ENCODE measurements at regions not wholly inside any gene's neighbourhood (a gene's known extent, or its start where the extent isn't known, plus 50 kb on each side); places are given as distances from the start of the nearest gene placed in this dataset.

DNA sequence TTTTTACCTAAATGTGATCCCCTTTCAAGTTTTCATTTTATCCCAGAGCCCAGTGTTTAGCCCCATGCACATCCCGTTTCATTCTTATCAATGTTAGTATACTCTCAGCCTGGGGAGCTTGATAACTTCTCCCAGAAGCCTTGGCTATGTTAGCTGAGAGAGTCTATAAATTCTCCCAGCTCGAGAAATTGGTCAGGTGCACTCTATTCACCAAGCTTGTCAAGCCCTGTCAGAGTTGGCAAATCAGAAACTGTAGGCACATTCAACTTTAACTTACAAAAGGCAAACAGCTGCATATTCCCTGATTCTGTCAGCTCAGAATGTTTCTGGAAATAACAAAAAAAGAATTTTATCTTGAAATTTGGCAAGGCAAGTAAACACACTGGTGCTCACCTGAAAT lies 62.2 kb upstream of the IMPG1 start:
- H3K4me1 ChIP-seq (ENCODE audit: control insufficient read depth in 5 of 5, insufficient read depth in 5 of 5, low read length in 5 of 5): no peaks in the 10 kb centered on the region
- TF ChIP-seq, protein P1, sequence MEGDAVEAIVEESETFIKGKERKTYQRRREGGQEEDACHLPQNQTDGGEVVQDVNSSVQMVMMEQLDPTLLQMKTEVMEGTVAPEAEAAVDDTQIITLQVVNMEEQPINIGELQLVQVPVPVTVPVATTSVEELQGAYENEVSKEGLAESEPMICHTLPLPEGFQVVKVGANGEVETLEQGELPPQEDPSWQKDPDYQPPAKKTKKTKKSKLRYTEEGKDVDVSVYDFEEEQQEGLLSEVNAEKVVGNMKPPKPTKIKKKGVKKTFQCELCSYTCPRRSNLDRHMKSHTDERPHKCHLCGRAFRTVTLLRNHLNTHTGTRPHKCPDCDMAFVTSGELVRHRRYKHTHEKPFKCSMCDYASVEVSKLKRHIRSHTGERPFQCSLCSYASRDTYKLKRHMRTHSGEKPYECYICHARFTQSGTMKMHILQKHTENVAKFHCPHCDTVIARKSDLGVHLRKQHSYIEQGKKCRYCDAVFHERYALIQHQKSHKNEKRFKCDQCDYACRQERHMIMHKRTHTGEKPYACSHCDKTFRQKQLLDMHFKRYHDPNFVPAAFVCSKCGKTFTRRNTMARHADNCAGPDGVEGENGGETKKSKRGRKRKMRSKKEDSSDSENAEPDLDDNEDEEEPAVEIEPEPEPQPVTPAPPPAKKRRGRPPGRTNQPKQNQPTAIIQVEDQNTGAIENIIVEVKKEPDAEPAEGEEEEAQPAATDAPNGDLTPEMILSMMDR (IDR thresholded peaks at IDR 0.05; ENCODE audit: control extremely low read depth, extremely low read depth): no peak
- WGBS, 2 donors: 32 to 57% methylated on average over 2 of the region's 2 CpGs
- no peak overlapping the region for H3K9ac ChIP-seq (ENCODE audit: insufficient read depth in 1 of 2, low read length in 2 of 2)
- H3K27me3 ChIP-seq (ENCODE audit: control insufficient read depth in 3 of 3, insufficient read depth in 3 of 3, low read length in 2 of 3): no peaks in the 10 kb centered on the region
- ATAC-seq (ENCODE audit: insufficient read depth, low FRiP score) (no peak), DNase-seq (no peak)
- H3K9me3 ChIP-seq (ENCODE audit: control insufficient read depth in 4 of 4, insufficient read depth in 3 of 4, low read length in 3 of 4): peaks cover 0 to 2% (median 0%) of the 10 kb centered on the region in 4 donors
- H3K27ac ChIP-seq (ENCODE audit: low read depth in 1 of 2, low read length in 1 of 2): no peak overlapping the region
- H3K4me3 ChIP-seq: no peak overlapping the region
- no peaks in the 10 kb centered on the region for H3K36me3 ChIP-seq (ENCODE audit: control insufficient read depth in 4 of 4, insufficient read depth in 4 of 4, low read length in 4 of 4)

DNA sequence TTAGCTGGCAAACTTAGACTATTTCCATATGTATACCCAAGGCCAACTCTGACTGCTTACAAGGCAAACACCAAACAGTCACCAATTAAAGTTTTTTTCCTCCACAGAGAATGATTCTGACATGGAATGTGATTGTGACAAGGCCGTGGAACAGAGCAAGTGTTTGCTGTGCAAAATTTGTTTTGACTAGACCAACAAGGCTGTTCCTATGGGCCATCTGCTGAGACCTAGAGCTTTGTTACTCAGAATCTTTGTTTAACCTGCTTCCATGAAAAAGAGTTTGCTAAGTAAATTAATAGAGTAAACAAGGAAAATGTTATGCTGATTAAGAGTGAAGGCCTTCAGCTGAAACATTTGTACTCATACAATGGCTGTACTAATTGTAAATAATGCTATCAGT lies 51.6 kb upstream of the IMPG1 start:
- WGBS, 2 donors: 55 to 66% methylated on average over 1 of the region's 1 CpG
- ATAC-seq (ENCODE audit: insufficient read depth, low FRiP score): no peak
- DNase-seq: peak in 2 of 3 donors; percentile 4 to 12
- H3K4me1 ChIP-seq (ENCODE audit: control insufficient read depth in 5 of 5, insufficient read depth in 5 of 5, low read length in 5 of 5): no peaks in the 10 kb centered on the region
- H3K27me3 ChIP-seq (ENCODE audit: control insufficient read depth in 3 of 3, insufficient read depth in 3 of 3, low read length in 2 of 3): no peaks in the 10 kb centered on the region
- H3K36me3 ChIP-seq (ENCODE audit: control insufficient read depth in 4 of 4, insufficient read depth in 4 of 4, low read length in 4 of 4): no peaks in the 10 kb centered on the region
- no peak overlapping the region for H3K4me3 ChIP-seq
- TF ChIP-seq, protein P1 (IDR thresholded peaks at IDR 0.05; ENCODE audit: control extremely low read depth, extremely low read depth): no peak
- H3K9me3 ChIP-seq (ENCODE audit: control insufficient read depth in 4 of 4, insufficient read depth in 3 of 4, low read length in 3 of 4): no peaks in the 10 kb centered on the region
- no peak overlapping the region for H3K27ac ChIP-seq (ENCODE audit: low read depth in 1 of 2, low read length in 1 of 2)
- H3K9ac ChIP-seq (ENCODE audit: insufficient read depth in 1 of 2, low read length in 2 of 2): no peak overlapping the region

Measured in lung (tissue), 11 donors.